RWPE1 (cell line): ENCODE measurements at regions not wholly inside any gene's neighbourhood (a gene's known extent, or its start where the extent isn't known, plus 50 kb on each side); places are given as distances from the start of the nearest gene placed in this dataset.

ENCODE experiments used
- CTCF ChIA-PET: fragments of 350-600 bp; sonication (Branson Sonifier 250); formaldehyde crosslinking; extraction: SDS; loops from one replicate; lab custom pipeline; 2021; lab: Yijun Ruan, JAX
- POLR2A ChIA-PET: fragments of 400-600 bp; formaldehyde crosslinking; extraction: SDS; loops from one replicate; lab custom pipeline; 2020; ENCODE audit warnings: antibody characterized with exemption; ENCODE audit not compliant: low non-redundant PET; lab: Yijun Ruan, JAX
- DNase-seq: peaks from one replicate; pipeline ENCODE4 v3.0.0; 2012; ENCODE audit warnings: low spot score
- H3K27ac ChIP-seq: fragments of 450-650 bp; 2 replicates; pipeline ENCODE4 v1.5.1; 2017
- TF ChIP-seq, protein P1 (sequence below): fragments of 450-650 bp; conservative IDR thresholded peaks from 2 replicates; pipeline ENCODE4 v1.5.1; 2017; ENCODE audit warnings: low read depth, mild to moderate bottlenecking

DNA sequence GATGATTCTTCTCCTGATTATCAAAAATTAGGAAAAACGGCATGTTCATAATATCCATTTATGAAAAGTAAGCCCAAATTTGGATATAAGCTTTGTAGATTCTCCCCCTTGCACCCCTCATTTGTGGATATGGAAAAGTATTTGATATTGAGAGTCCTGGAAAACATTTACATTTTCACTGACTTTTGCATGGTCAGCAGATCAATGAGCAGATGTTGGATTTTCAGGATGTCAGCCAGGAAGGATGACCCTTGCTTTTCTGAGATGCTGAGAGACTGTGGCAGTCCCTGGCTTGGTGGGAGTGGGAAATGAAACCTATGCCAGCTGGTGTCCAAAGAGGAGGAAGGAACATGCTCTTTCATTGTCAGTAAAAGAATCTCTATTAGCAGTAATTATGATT is 410.8 kb downstream of the DMAC1 start:
- ChIA-PET CTCF (no interaction called here), POLR2A (no interaction called here)
- no peak for DNase-seq
- H3K27ac ChIP-seq, result no peak overlapping the region
- TF ChIP-seq, protein P1, sequence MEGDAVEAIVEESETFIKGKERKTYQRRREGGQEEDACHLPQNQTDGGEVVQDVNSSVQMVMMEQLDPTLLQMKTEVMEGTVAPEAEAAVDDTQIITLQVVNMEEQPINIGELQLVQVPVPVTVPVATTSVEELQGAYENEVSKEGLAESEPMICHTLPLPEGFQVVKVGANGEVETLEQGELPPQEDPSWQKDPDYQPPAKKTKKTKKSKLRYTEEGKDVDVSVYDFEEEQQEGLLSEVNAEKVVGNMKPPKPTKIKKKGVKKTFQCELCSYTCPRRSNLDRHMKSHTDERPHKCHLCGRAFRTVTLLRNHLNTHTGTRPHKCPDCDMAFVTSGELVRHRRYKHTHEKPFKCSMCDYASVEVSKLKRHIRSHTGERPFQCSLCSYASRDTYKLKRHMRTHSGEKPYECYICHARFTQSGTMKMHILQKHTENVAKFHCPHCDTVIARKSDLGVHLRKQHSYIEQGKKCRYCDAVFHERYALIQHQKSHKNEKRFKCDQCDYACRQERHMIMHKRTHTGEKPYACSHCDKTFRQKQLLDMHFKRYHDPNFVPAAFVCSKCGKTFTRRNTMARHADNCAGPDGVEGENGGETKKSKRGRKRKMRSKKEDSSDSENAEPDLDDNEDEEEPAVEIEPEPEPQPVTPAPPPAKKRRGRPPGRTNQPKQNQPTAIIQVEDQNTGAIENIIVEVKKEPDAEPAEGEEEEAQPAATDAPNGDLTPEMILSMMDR, result no peak

DNA sequence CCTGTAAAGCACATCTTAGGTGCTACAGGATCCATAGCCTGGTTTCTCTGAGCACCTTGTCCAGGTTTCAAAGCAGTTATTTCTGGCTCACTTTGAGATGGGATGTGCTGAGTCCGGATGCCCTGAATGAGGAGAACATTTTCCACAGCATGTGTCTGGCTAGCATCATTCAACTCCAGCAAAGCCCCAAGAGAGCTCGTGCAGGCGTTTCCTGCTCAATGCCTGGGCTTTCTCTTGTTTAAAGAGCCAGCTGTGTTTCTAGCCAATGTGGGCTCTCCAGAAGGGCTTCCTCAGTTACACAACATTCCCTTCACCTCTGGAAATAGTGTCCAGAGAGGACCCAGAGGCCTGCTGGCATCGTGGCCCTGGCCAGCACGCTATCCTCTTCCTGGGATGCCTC is 411.7 kb downstream of the DMAC1 start:
- CTCF ChIA-PET, result no interaction called here
- no peak overlapping the region for H3K27ac ChIP-seq
- POLR2A ChIA-PET, result no interaction called here
- no peak for DNase-seq
- TF ChIP-seq, protein P1, result no peak

DNA sequence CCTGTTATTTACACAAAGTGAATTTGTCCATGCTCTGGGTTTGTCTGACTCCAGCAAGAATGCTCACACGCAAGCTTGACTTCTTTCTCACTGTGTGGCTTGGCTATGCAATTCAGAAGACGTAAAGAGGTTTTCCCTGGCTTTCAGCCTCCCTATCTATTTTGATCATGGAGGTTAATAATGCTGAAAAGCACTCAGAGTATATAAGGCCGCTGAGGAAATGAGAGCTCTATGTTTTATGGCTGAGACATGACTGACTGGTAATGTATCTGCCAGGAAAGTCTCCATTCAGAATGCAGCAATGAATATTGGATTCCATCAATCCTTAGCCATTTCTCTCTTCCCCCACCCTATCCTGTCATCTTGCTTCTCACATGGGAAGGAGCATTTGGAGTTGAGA is 417.3 kb downstream of the DMAC1 start:
- no peak overlapping the region for H3K27ac ChIP-seq
- ChIA-PET CTCF (no interaction called here), POLR2A (no interaction called here)
- TF ChIP-seq, protein P1, result no peak
- DNase-seq, result no peak

DNA sequence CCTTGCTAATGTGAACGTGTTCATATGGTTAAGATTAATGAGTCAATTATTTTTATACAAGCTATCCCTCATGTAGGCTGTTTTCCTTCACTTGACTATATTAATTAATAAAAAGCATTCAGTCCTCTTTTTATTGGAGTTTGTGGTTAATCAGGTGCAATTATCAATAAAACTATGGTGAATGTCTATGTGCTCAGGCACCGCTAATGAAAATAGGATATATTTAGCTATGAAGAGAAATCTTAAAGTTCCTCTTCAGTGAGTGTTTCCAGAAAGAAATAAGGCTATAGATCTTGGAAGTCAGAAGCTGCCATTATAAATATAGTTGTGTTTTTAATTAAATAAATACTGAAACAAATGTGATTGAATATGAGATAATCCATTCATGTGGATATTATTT is 422.1 kb downstream of the DMAC1 start:
- H3K27ac ChIP-seq, result no peak overlapping the region
- DNase-seq, result no peak
- POLR2A ChIA-PET, result no interaction called here
- CTCF ChIA-PET, result no interaction called here
- TF ChIP-seq, protein P1, result no peak

DNA sequence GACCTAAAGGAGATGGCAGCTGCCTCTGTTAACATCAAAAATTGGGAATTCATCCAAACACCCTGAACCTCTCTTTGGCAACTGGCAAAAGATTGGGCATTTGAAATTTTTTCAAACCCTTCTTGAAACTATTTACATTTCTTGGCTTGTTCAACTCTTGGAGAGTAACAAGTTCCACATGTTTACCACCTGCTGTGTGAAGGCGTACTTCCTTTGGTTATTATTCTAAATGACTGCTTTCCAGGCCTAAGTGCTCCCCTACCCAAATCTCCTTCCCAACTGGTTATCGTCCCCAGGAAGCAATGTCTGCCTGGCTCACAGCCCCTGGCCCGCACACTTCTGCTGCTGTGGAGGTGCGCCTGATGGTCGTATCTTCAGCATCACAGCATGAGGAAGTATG is 422.7 kb downstream of the DMAC1 start:
- POLR2A ChIA-PET, result no interaction called here
- H3K27ac ChIP-seq, result no peak overlapping the region
- CTCF ChIA-PET, result no interaction called here
- no peak for DNase-seq
- TF ChIP-seq, protein P1, result no peak

DNA sequence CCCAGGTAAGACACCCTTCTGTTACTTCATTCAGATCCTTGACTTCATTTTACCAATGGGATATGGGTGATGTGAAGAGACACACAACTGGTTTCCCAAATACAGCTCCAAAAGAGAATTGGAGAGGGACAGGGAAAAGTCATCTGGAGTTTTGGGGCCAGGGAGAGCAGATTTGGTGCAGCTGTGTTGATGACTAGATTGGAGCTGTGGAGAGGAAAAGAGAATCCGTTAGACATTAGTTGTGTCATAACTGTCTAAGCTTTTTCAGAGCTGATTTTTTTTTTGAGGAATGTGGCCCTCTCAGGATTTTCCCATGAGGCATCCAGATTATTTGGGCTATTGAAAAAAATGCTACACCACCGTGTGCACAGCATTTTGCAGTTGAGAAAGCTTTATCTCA is 423.4 kb downstream of the DMAC1 start:
- DNase-seq, result no peak
- H3K27ac ChIP-seq, result no peak overlapping the region
- TF ChIP-seq, protein P1, result no peak
- ChIA-PET CTCF (no interaction called here), POLR2A (no interaction called here)

DNA sequence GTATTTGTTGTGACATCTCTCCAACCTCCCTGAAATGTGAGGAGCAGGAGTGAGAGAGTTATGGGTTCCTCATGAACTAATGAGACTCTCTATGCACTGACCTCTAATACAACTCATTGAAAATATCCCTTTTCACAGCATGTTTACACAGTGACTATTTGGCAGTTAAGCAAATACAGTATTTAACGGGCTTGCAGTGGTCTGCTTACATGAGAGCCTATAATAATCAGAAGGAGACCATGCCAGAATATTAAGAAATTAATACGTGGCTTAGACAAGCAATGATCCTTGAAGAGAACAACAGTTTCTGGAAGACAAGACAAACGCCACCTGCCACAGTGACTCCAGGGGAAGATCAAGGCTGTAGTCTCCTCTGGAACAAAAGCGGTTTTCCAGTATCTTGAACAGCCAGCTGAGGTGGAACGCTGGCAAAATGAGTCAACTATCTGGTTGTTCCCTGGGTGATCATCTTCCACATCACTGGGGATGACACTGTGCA is 424.5 kb downstream of the DMAC1 start:
- DNase-seq, result no peak
- TF ChIP-seq, protein P1, result no peak
- H3K27ac ChIP-seq, result no peak overlapping the region
- ChIA-PET CTCF (no interaction called here), POLR2A (no interaction called here)
